IPS DF 6.9 (cell line): ENCODE measurements at regions not wholly inside any gene's neighbourhood (a gene's known extent, or its start where the extent isn't known, plus 50 kb on each side); places are given as distances from the start of the nearest gene placed in this dataset.
"Not testable (repeated sequence)": the region's sequence is repeated elsewhere in the genome, so short reads cannot be mapped to it uniquely, and the experiment has no call there.

Source experiments
- DNase-seq: peaks from one replicate; pipeline ENCODE4 v3.0.0-alpha.2; 2013; ENCODE audit warnings: low read depth, low spot score
- H3K27ac ChIP-seq: one replicate; pipeline ENCODE4 v1.5.1; 2013; ENCODE audit warnings: low read length, control low read depth
- H3K27me3 ChIP-seq: 2 replicates; pipeline ENCODE4 v1.6.1; 2013; ENCODE audit warnings: mild to moderate bottlenecking, low read length; ENCODE audit not compliant: control insufficient read depth, insufficient read depth
- H3K36me3 ChIP-seq: 2 replicates; pipeline ENCODE4 v1.6.1; 2013; ENCODE audit warnings: low read length; ENCODE audit not compliant: control insufficient read depth, insufficient read depth
- H3K4me1 ChIP-seq: 2 replicates; pipeline ENCODE4 v1.6.1; 2013; ENCODE audit warnings: low read length; ENCODE audit not compliant: control insufficient read depth, insufficient read depth
- H3K4me3 ChIP-seq: 2 replicates; pipeline ENCODE4 v1.5.1; 2013; ENCODE audit warnings: mild to moderate bottlenecking, low read length
- H3K9me3 ChIP-seq: 2 replicates; pipeline ENCODE4 v1.6.1; 2013; ENCODE audit warnings: low read length, inconsistent platforms; ENCODE audit not compliant: control insufficient read depth, insufficient read depth
- WGBS: extraction: QIAGEN DNeasy Blood & Tissue Kit; methylation state at CpG from one replicate; pipeline ENCODE4 v1.1.7; 2013; ENCODE audit warnings: mixed read lengths, missing lambda C conversion rate; ENCODE audit not compliant: insufficient read length, insufficient coverage; 5-methylcytosine and 5-hydroxymethylcytosine counted together

DNA sequence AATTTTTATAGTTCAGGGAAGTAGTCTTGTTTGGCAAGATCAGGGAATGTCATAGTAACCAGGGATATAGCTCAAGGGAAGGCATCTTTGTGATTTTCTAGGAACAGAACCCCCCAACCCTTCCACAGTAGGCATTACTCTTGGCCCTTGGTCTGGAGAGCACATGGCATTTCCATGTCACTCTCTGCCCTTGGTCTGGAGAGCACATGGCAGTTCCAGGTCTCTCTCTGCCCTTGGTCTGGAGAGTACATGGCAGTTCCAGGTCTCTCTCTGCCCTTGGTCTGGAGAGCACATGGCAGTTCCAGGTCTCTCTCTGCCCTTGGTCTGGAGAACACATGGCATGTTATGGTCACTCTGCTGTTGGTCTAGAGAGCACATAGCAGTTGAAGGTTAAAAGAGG lies 297.2 kb upstream of the STEAP1 start:
- DNase-seq, H3K27me3 ChIP-seq, H3K4me3 ChIP-seq, H3K9me3 ChIP-seq, H3K4me1 ChIP-seq, H3K36me3 ChIP-seq, H3K27ac ChIP-seq: not testable (repeated sequence)

DNA sequence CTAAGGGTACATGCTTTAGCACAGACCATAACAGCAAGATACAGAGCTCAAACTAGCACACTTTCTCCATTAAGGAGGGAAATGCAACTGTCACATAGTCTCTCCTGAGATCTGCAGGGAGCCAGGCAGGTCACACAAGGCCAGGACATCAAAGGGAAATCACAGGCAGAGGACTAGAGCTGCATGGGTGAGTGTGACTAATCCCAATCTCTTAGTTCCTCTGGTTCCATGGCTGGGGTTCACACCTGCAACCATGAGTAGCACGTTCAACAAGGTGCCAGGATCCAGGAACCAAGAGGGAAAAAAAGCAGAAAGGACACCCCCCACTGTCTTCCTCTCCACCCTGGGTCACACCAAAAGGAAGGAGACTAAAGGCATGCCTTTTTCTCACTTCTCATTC lies 296.5 kb upstream of the STEAP1 start:
- Histone ChIP-seq H3K27me3 (no peaks in the 10 kb centered on the region), H3K27ac (no peak overlapping the region), H3K4me1 (no peaks in the 10 kb centered on the region), H3K36me3 (no peaks in the 10 kb centered on the region), H3K9me3 (no peaks in the 10 kb centered on the region; the same call in 1 of the 2 replicates), H3K4me3 (no peak overlapping the region)
- no CpG with 5 or more reads among the region's 1 CpG for WGBS
- no peak for DNase-seq

DNA sequence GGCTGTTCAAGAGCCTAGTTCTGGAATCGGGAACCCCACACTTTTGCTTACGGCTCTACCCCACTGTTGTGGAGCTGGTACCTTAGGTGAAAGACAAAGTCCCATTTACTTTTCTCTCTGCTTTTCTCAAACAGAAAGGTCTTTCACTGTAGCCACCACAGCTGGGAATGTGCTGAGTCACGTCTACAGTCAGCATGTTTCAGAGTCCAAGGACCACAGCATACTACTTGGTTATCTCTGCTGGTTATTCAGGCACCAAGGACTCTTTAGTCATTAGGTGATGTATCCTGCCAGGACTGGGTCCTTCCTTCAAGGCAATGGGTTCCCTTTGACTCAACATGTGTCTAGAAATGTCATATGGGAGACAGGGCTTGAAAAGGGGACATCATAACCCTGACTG lies 266.8 kb upstream of the STEAP1 start:
- no peak overlapping the region for H3K27ac ChIP-seq
- no peaks in the 10 kb centered on the region for H3K27me3 ChIP-seq
- no peak for DNase-seq
- H3K36me3 ChIP-seq: no peaks in the 10 kb centered on the region
- no peaks in the 10 kb centered on the region for H3K9me3 ChIP-seq
- no peak overlapping the region for H3K4me3 ChIP-seq
- WGBS: no CpG with 5 or more reads among the region's 3 CpGs
- H3K4me1 ChIP-seq: no peaks in the 10 kb centered on the region

DNA sequence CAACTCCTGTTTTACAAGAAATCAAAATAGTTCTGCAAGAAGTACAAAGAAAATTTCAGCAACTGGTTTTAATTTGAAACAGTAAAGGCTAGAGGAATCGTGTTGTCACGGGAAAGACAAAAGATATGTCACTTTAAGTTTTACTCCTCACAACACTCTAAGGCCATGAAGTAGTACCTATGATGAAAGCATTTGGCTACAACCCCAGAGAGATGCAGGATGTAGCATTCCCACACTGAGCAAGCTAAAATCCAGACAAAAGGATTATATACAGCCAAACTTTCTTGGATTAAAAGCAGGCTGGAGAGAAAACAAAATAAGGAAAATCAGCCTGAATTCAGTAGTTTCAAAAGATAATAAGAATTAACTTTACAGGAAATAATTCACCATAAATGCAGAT lies 245.5 kb upstream of the STEAP1 start:
- Histone ChIP-seq H3K4me1 (no peaks in the 10 kb centered on the region), H3K27me3 (no peaks in the 10 kb centered on the region)

DNA sequence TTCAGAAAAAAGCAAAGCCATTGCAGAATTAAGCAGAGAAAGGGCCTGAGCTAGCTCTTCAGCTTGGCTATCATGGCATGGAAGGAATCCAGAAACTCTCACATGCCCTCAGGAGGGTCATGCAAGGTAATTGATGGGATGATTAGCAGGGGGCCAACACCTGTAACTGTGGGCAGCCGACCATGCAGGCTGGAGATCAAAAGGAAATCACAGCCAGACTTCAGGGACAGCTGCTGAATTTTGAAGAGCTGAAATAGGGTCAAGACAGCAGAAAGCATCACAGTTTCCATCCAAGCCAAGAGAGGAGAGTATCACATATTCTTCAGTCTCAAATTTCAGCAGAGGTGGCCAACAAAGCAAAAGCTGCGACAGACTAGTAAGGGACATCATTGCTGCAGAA lies 239.6 kb upstream of the STEAP1 start:
- H3K27me3 ChIP-seq: no peaks in the 10 kb centered on the region
- H3K4me1 ChIP-seq: no peaks in the 10 kb centered on the region
- H3K36me3 ChIP-seq: no peaks in the 10 kb centered on the region
- H3K4me3 ChIP-seq: no peak overlapping the region
- H3K27ac ChIP-seq: no peak overlapping the region
- H3K9me3 ChIP-seq: no peaks in the 10 kb centered on the region
- WGBS: no CpG with 5 or more reads among the region's 2 CpGs
- no peak for DNase-seq

More for the DNA sequence above, 245.5 kb upstream of the STEAP1 start:
- DNase-seq: no peak
- H3K4me3 ChIP-seq: no peak overlapping the region
- H3K9me3 ChIP-seq: no peaks in the 10 kb centered on the region
- WGBS: no CpG with 5 or more reads among the region's 2 CpGs
- H3K36me3 ChIP-seq: no peaks in the 10 kb centered on the region
- no peak overlapping the region for H3K27ac ChIP-seq

DNA sequence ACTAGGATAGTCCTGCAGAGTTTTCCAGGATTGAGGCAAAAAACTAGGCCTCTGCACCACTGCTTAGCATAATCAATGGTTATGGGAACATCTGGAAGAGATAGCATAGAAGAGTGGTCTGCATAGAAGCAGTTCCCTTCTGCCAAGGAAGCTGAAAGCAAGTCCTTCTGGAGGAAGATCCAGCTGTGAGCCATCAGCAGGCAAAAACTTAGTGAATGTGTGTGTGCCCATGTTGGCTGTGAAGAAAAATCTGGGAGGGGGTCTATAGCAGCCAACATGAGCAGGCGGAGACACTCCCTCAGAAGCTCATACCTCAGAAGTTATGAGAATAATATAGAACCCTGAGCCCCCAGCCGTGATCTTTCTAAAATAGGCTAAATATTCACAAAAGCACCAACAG lies 228.1 kb upstream of the STEAP1 start:
- DNase-seq: no peak
- Histone ChIP-seq H3K9me3 (no peaks in the 10 kb centered on the region), H3K27ac (no peak overlapping the region), H3K4me1 (no peaks in the 10 kb centered on the region), H3K27me3 (no peaks in the 10 kb centered on the region), H3K36me3 (no peaks in the 10 kb centered on the region), H3K4me3 (no peak overlapping the region)
- WGBS: no CpG with 5 or more reads among the region's 2 CpGs

DNA sequence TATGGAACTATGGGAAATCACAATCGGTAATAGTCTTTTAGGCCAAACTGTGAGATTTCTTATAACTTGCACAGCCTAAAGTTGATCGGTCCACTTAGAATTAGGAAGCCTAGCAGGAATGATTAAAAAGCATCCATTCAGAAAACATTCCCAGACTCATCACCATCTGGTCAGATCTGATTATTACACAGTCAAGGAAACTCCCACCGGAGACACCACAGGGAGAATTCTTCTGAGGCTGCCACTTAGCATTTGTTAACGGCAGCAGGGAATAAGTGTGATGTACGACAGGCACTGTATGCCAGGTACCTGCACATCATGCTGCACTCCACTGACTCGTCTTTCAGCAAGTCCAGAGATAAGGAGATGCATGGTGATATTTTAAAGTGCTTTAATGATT lies 227.6 kb upstream of the STEAP1 start:
- H3K4me3 ChIP-seq: no peak overlapping the region
- H3K36me3 ChIP-seq: no peaks in the 10 kb centered on the region
- H3K27me3 ChIP-seq: no peaks in the 10 kb centered on the region
- no peaks in the 10 kb centered on the region for H3K4me1 ChIP-seq
- no CpG with 5 or more reads among the region's 6 CpGs for WGBS
- no peak overlapping the region for H3K27ac ChIP-seq
- no peak for DNase-seq
- no peaks in the 10 kb centered on the region for H3K9me3 ChIP-seq

DNA sequence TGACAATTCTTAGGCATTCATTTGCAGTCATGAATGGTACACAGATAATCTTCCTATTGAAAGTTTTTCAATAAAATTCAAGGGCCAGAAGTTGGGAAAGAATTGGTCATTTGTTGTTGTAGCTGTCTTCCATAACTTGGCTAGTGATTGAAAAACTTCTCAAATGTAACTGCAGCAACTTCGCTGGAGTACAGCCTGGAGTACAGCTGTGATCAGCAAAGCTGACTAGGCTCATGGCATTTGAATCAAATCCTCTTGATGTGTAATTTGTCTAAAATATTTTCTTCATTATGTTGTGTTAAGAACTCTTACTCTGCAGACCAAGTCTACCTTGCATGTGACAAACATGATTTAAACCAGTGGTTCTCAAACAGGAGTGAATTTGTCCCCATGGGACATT lies 226.5 kb upstream of the STEAP1 start:
- Histone ChIP-seq H3K4me3 (no peak overlapping the region), H3K27me3 (no peaks in the 10 kb centered on the region), H3K27ac (no peak overlapping the region), H3K9me3 (no peaks in the 10 kb centered on the region), H3K36me3 (no peaks in the 10 kb centered on the region), H3K4me1 (no peaks in the 10 kb centered on the region)
- DNase-seq: no peak
- WGBS: no CpG with 5 or more reads among the region's 1 CpG

DNA sequence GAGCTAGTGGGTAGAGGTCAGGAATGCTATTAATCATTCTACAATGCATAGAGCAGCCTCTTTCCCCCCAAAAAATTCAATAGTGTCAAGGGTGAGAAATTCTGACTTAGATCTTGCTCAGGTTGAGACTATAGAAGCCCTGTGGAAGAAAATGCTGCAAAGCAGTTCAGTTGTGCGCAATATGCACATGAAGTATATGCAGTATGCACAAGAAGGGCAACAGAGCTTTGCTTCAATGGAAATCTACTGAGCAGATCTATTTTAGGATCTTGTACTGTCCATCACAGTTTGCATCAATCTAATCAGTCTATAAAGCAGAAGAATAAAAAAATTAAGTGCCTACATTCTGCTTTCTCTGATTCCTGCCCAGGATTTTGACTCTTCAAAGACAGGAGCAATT lies 225.8 kb upstream of the STEAP1 start:
- no peaks in the 10 kb centered on the region for H3K9me3 ChIP-seq
- H3K4me3 ChIP-seq: no peak overlapping the region
- no peaks in the 10 kb centered on the region for H3K4me1 ChIP-seq
- H3K36me3 ChIP-seq: no peaks in the 10 kb centered on the region
- no peak overlapping the region for H3K27ac ChIP-seq
- DNase-seq: no peak
- no peaks in the 10 kb centered on the region for H3K27me3 ChIP-seq
- no CpG with 5 or more reads among the region's 1 CpG for WGBS

DNA sequence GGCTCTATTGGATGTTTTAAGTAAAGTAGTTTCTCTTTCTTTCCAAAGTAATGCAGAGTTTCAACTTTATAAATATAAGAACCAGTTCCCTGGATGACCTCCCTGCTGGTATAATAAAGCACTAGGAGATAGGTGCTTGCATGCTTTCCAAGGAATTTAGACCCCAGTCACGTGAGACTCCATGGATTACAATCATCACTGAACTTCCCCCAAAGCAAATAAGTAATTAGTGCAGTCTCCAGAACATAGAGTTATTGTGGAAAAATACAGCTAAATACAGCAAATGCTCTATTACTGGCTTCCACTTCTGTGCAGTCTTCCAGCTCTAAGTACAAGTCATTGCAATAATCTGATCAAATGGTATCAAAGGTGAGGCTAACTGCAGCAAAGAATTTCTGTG lies 220.2 kb upstream of the STEAP1 start:
- Histone ChIP-seq H3K36me3 (no peaks in the 10 kb centered on the region), H3K27ac (no peak overlapping the region), H3K9me3 (no peaks in the 10 kb centered on the region), H3K4me3 (no peak overlapping the region), H3K27me3 (no peaks in the 10 kb centered on the region), H3K4me1 (no peaks in the 10 kb centered on the region)
- no peak for DNase-seq
- no CpG with 5 or more reads among the region's 1 CpG for WGBS

DNA sequence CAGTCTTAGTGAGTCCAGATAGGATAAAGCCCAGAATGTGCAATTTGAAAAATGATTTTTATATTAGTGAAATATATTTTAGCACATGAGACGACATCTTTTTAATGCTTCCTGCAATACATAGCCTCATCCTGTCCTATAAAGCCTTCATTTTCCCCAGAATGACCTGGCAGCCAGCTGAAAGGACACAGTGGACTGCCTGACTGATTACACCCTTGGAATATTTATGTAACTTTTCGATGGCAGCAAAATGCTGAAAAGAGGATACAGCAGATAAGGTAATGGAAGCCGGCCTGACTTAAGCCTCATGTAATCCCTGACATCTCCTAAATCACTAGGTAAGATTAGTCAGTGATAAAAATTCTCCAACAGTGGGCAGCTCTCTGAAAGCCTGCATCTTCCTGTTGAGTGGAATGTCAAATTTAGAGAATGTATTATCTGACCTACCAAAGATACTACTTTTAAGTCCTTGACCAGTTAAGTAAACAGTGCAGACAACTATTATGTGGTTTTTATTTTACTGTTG lies 210.7 kb upstream of the STEAP1 start:
- DNase-seq: no peak
- no CpG with 5 or more reads among the region's 3 CpGs for WGBS

More for the DNA sequence above, 210.7 kb upstream of the STEAP1 start:
- Histone ChIP-seq H3K4me1 (no peaks in the 10 kb centered on the region), H3K36me3 (no peaks in the 10 kb centered on the region), H3K27me3 (no peaks in the 10 kb centered on the region), H3K27ac (no peak overlapping the region), H3K4me3 (no peak overlapping the region), H3K9me3 (no peaks in the 10 kb centered on the region)
